GM21786 (cell line): ENCODE measurements at regions not wholly inside any gene's neighbourhood (a gene's known extent, or its start where the extent isn't known, plus 50 kb on each side); places are given as distances from the start of the nearest gene placed in this dataset.

Experiments used
- ATAC-seq: cut with Tn5 transposase; IDR thresholded peaks from one replicate; pipeline ENCODE4 v1.9.1; 2021; ENCODE audit not compliant: unreplicated experiment

GRCh38 chr17:72056727-72057290 lies 64.0 kb upstream of the SOX9 start:
- ATAC-seq = no peak

- no peak for ATAC-seq
Measured at GRCh38 chr17:72060084-72060483, 60.7 kb upstream of the SOX9 start.

- no peak for ATAC-seq
Measured at GRCh38 chr17:72063262-72063661, 57.6 kb upstream of the SOX9 start.

GRCh38 chr17:72063756-72064450 lies 56.9 kb upstream of the SOX9 start:
- ATAC-seq = no peak

GRCh38 chr17:72064606-72065193 lies 56.1 kb upstream of the SOX9 start:
- ATAC-seq = no peak

GRCh38 chr17:72065556-72065955 lies 55.3 kb upstream of the SOX9 start:
- ATAC-seq = no peak

GRCh38 chr17:72068643-72069042 lies 52.2 kb upstream of the SOX9 start:
- ATAC-seq = no peak

- ATAC-seq = no peak
Measured at GRCh38 chr17:72069586-72070202, 51.1 kb upstream of the SOX9 start.
